Karpas-422 (cell line): ENCODE measurements at regions not wholly inside any gene's neighbourhood (a gene's known extent, or its start where the extent isn't known, plus 50 kb on each side); places are given as distances from the start of the nearest gene placed in this dataset.

ENCODE experiments used
- DNase-seq: peaks from one replicate; pipeline ENCODE4 v3.0.0-alpha.2; 2015
- H2AFZ ChIP-seq: fragments of 200-600 bp; sonication (generic); 2 replicates; pipeline ENCODE4 v1.6.1; 2014; ENCODE audit warnings: antibody characterized with exemption, low read length, mixed read lengths
- H3K27ac ChIP-seq: fragments of 200-600 bp; sonication (generic); 2 replicates; pipeline ENCODE4 v1.5.1; 2014; ENCODE audit warnings: mild to moderate bottlenecking, low read length, moderate library complexity
- H3K27me3 ChIP-seq: fragments of 200-600 bp; sonication (generic); 2 replicates; pipeline ENCODE4 v1.6.1; 2014; ENCODE audit warnings: low read length, mixed read lengths
- H3K36me3 ChIP-seq: fragments of 200-600 bp; sonication (generic); 2 replicates; pipeline ENCODE4 v1.6.1; 2014; ENCODE audit warnings: low read length, mixed read lengths; ENCODE audit not compliant: insufficient read depth
- H3K4me1 ChIP-seq: fragments of 200-600 bp; sonication (generic); 2 replicates; pipeline ENCODE4 v1.6.1; 2014; ENCODE audit warnings: mild to moderate bottlenecking, low read length, mixed read lengths
- H3K4me2 ChIP-seq: fragments of 200-600 bp; sonication (generic); 2 replicates; pipeline ENCODE4 v1.6.1; 2014; ENCODE audit warnings: low read length, low read depth, mild to moderate bottlenecking; ENCODE audit not compliant: poor library complexity, severe bottlenecking
- H3K4me3 ChIP-seq: fragments of 200-600 bp; sonication (generic); 2 replicates; pipeline ENCODE4 v1.5.1; 2014; ENCODE audit warnings: mild to moderate bottlenecking, antibody characterized with exemption, low read length, mixed read lengths
- H3K79me2 ChIP-seq: fragments of 200-600 bp; sonication (generic); 2 replicates; pipeline ENCODE4 v1.6.1; 2014; ENCODE audit warnings: mild to moderate bottlenecking, low read length, mixed read lengths
- H3K9ac ChIP-seq: fragments of 200-600 bp; sonication (generic); 2 replicates; pipeline ENCODE4 v1.6.0; 2014; ENCODE audit warnings: low read length
- H3K9me2 ChIP-seq: fragments of 200-600 bp; sonication (generic), shearing (Covaris generic); replicated peaks from 2 replicates; pipeline ENCODE4 v1.6.0; 2014; ENCODE audit warnings: mild to moderate bottlenecking, low read length, moderate library complexity; ENCODE audit not compliant: insufficient read depth
- H3K9me3 ChIP-seq: fragments of 300-700, 200-600 bp; sonication (generic); 2 replicates; pipeline ENCODE4 v1.6.1; 2014; ENCODE audit warnings: low read length, mixed read lengths
- H4K20me1 ChIP-seq: fragments of 200-600 bp; sonication (generic); 2 replicates; pipeline ENCODE4 v1.6.1; 2014; ENCODE audit warnings: mild to moderate bottlenecking, antibody characterized with exemption, low read length, low read depth; ENCODE audit not compliant: insufficient read depth

- H3K27me3 ChIP-seq, result no peaks in the 10 kb centered on the region
- no peaks in the 10 kb centered on the region for H3K9me3 ChIP-seq
- H2AFZ ChIP-seq, result no peak overlapping the region
- no peak overlapping the region for H3K4me2 ChIP-seq
- no peak for DNase-seq
- no peaks in the 10 kb centered on the region for H3K4me1 ChIP-seq
- no peaks in the 10 kb centered on the region for H3K36me3 ChIP-seq
- H3K9ac ChIP-seq, result no peak overlapping the region
- no peak overlapping the region for H3K4me3 ChIP-seq
- no peaks in the 10 kb centered on the region for H4K20me1 ChIP-seq
- H3K79me2 ChIP-seq, result no peaks in the 10 kb centered on the region
- H3K27ac ChIP-seq, result no peak overlapping the region
- H3K9me2 ChIP-seq, result no peaks in the 10 kb centered on the region
Measured at GRCh38 chr18:78423811-78424210, 555.8 kb upstream of the SALL3 start.

DNA sequence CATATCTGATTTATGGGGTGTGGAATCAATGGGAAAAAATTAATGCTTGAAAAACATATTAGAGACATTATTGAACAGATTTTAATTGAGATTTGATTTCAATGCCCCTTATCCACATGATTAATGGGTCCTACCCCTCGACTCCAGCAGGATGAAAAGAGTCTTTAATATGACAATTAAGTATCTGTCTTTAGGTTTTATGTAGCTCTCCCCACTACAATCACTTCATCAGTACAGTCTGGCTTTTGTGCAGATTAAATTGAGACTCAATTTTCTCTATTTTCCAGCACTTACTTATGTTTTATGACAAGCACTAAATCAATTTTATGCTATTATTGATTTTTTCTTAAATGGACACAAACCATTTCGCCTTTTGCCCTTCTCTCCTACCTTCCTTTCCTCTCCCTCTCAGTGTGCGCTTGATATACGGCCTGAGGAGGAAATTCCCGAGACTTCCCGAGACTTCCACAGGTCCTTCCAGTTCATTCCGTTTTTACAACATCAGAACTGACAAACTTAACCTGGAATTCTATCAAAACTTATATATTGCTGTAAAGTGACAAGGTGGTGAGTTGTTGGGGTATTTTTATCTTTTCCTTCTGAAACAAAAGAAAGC is 555.1 kb upstream of the SALL3 start:
- Histone ChIP-seq H3K9me2 (no peaks in the 10 kb centered on the region), H3K4me3 (no peak overlapping the region), H3K79me2 (no peaks in the 10 kb centered on the region), H3K27me3 (no peaks in the 10 kb centered on the region), H3K4me1 (no peaks in the 10 kb centered on the region), H3K36me3 (no peaks in the 10 kb centered on the region), H4K20me1 (no peaks in the 10 kb centered on the region), H3K27ac (no peak overlapping the region), H3K9me3 (no peaks in the 10 kb centered on the region), H3K9ac (no peak overlapping the region), H2AFZ (no peak overlapping the region), H3K4me2 (no peak overlapping the region)
- DNase-seq, result no peak

DNA sequence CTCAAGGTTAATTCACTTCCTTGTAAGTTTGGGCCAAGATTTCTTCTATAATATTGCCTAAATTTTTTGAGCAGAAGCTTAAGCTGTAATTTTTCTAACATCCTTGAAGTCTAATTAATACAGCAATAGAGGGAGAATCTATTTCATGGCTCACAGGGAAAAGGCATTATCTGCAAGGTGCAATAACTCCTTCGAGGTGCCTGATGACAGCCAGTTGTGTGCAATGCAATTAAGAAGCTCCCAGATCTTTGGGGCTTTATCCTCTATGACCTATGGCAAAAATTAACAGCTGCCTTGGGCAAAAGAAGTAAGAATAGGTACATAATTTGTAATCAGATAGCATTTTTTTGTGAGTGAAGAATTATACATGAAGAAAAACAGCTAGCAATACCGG is 554.6 kb upstream of the SALL3 start:
- H3K4me3 ChIP-seq, result no peak overlapping the region
- no peak overlapping the region for H2AFZ ChIP-seq
- no peaks in the 10 kb centered on the region for H3K27me3 ChIP-seq
- DNase-seq, result no peak
- no peak overlapping the region for H3K4me2 ChIP-seq
- H3K9me2 ChIP-seq, result no peaks in the 10 kb centered on the region
- no peaks in the 10 kb centered on the region for H3K9me3 ChIP-seq
- H4K20me1 ChIP-seq, result no peaks in the 10 kb centered on the region
- no peak overlapping the region for H3K27ac ChIP-seq
- no peaks in the 10 kb centered on the region for H3K36me3 ChIP-seq
- no peaks in the 10 kb centered on the region for H3K4me1 ChIP-seq
- no peak overlapping the region for H3K9ac ChIP-seq
- H3K79me2 ChIP-seq, result no peaks in the 10 kb centered on the region

- Histone ChIP-seq H3K9ac (no peak overlapping the region), H3K4me3 (no peak overlapping the region), H3K79me2 (no peaks in the 10 kb centered on the region), H3K27me3 (no peaks in the 10 kb centered on the region), H2AFZ (no peak overlapping the region), H4K20me1 (no peaks in the 10 kb centered on the region), H3K27ac (no peak overlapping the region), H3K9me3 (no peaks in the 10 kb centered on the region), H3K4me1 (no peaks in the 10 kb centered on the region), H3K36me3 (no peaks in the 10 kb centered on the region), H3K9me2 (no peaks in the 10 kb centered on the region), H3K4me2 (no peak overlapping the region)
- no peak for DNase-seq
Measured at GRCh38 chr18:78427081-78427480, 552.5 kb upstream of the SALL3 start.

DNA sequence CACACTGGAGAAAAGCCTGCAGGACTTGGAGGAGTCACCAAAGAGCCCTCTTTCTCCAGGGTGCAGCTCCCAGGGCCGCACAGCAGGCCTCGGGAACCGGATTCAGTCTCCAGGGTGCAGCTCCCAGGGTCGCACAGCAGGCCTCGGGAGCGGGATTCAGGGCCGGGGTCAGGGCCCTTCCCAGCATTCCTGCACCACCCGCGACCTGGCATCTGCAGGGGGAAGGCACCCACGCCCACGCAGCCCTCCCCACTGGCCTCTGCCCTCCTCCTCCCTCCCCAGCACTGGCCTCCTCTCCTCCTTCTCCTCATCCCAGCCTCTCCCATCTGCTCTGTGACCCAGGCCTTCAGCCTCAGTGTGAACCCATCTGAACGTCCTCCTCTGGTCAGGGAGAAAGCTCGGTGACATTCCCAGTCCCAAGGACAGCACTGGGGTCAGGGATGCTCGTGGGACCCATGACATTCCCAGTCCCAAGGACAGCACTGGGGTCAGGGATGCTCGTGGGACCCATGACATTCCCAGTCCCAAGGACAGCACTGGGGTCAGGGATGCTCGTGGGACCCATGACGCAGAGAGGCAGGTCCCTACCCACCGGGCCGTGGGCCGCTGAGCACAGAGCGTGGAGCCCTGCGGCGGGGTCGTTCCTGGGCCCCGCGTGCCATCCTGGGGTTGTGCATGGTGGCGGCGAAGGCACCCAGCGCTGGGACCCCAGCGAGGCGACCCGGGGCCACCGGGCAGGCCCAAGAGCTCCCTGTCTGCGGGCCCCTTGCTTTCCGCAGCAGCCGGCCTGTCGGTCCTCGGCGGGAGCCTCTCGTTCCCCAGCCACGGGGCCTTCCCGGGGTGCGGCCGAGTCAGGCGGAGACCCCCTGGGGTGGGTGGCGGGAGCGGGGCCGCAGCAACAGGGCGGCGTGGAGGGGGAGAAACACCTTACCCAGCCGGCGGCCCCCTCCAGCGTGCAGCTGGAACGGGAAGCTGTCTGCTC is 550.2 kb upstream of the SALL3 start:
- Histone ChIP-seq H3K27ac (no peak overlapping the region), H4K20me1 (no peaks in the 10 kb centered on the region), H3K9ac (no peak overlapping the region), H3K79me2 (no peaks in the 10 kb centered on the region), H3K9me3 (no peaks in the 10 kb centered on the region), H3K27me3 (no peaks in the 10 kb centered on the region), H3K4me2 (no peak overlapping the region), H3K4me3 (no peak overlapping the region), H3K9me2 (no peaks in the 10 kb centered on the region), H3K4me1 (no peaks in the 10 kb centered on the region), H3K36me3 (no peaks in the 10 kb centered on the region), H2AFZ (no peak overlapping the region)
- no peak for DNase-seq

- no peaks in the 10 kb centered on the region for H3K4me1 ChIP-seq
- H3K9me3 ChIP-seq, result 0 out of 2 replicates have a peak, but pooled peaks cover 3% of the 10 kb centered on the region
- H3K27ac ChIP-seq, result no peak overlapping the region
- H3K4me2 ChIP-seq, result no peak overlapping the region
- H3K4me3 ChIP-seq, result no peak overlapping the region
- no peaks in the 10 kb centered on the region for H3K36me3 ChIP-seq
- no peaks in the 10 kb centered on the region for H3K79me2 ChIP-seq
- H3K27me3 ChIP-seq, result peaks cover 5% of the 10 kb centered on the region; the same call in 1 of the 2 replicates
- no peak overlapping the region for H3K9ac ChIP-seq
- no peaks in the 10 kb centered on the region for H4K20me1 ChIP-seq
- H2AFZ ChIP-seq, result no peak overlapping the region
- H3K9me2 ChIP-seq, result no peaks in the 10 kb centered on the region
- no peak for DNase-seq
Measured at GRCh38 chr18:78430131-78430758, 549.4 kb upstream of the SALL3 start.

DNA sequence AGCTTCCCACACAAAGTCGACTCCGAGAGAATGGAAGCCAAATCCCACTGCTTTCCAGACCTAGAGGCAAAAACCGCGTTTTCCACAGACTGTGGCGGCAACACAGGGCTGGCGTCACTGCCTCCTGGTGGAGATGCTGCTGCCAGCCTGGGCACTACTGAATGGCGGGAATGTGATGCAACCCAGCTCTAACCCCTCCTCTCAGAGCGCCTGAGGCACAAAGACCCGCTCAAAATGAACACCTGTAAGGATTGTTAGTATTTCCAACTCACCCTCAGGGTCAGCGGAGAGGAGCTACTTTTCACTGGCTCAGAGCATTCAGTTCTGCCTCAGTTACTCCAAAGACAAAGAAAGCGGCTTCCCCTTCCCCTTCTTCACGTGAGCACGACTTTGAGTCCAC is 548.0 kb upstream of the SALL3 start:
- Histone ChIP-seq H3K4me1 (no peaks in the 10 kb centered on the region), H3K36me3 (no peaks in the 10 kb centered on the region), H3K9me2 (no peaks in the 10 kb centered on the region), H3K79me2 (no peaks in the 10 kb centered on the region), H3K9me3 (0 out of 2 replicates have a peak, but pooled peaks cover 3% of the 10 kb centered on the region), H3K4me2 (no peak overlapping the region), H3K27me3 (peaks cover 5% of the 10 kb centered on the region; the same call in 1 of the 2 replicates), H4K20me1 (no peaks in the 10 kb centered on the region), H3K27ac (no peak overlapping the region), H3K4me3 (no peak overlapping the region), H2AFZ (no peak overlapping the region), H3K9ac (no peak overlapping the region)
- DNase-seq, result no peak

DNA sequence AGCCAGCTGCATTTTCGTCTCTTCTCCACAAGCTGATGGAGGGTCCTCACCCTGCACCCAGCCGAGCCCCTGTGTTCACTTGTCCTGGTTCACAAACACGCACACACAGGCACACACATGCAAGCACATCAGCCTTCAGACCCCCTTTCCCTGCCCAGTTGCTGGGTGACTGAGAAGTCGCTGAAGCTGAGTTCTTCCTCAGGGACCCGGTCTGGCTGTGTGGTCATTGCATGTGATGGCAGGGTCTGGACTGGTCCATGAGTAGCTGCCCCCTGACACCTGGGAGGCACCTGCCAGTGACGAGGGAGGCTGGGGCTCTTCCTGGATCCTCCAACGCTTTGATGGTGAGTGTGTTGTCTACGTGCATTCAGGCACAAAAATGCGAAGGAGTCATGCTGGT is 546.1 kb upstream of the SALL3 start:
- Histone ChIP-seq H3K4me2 (no peak overlapping the region), H3K4me1 (no peaks in the 10 kb centered on the region), H4K20me1 (no peaks in the 10 kb centered on the region), H3K27me3 (peaks cover 5% of the 10 kb centered on the region; the same call in 1 of the 2 replicates), H2AFZ (no peak overlapping the region), H3K79me2 (no peaks in the 10 kb centered on the region), H3K4me3 (no peak overlapping the region), H3K36me3 (no peaks in the 10 kb centered on the region), H3K9ac (no peak overlapping the region), H3K9me3 (0 out of 2 replicates have a peak, but pooled peaks cover 3% of the 10 kb centered on the region), H3K9me2 (no peaks in the 10 kb centered on the region), H3K27ac (no peak overlapping the region)
- no peak for DNase-seq
